HG03571 (cell line): ENCODE measurements at regions not wholly inside any gene's neighbourhood (a gene's known extent, or its start where the extent isn't known, plus 50 kb on each side); places are given as distances from the start of the nearest gene placed in this dataset.

Experiments used
- ATAC-seq: cut with Tn5 transposase; IDR thresholded peaks from one replicate; pipeline ENCODE4 v1.9.1; 2021; ENCODE audit not compliant: unreplicated experiment

- ATAC-seq, result no peak
Measured at GRCh38 chr12:42812086-42812485, 222.5 kb upstream of the PRICKLE1 start.

DNA sequence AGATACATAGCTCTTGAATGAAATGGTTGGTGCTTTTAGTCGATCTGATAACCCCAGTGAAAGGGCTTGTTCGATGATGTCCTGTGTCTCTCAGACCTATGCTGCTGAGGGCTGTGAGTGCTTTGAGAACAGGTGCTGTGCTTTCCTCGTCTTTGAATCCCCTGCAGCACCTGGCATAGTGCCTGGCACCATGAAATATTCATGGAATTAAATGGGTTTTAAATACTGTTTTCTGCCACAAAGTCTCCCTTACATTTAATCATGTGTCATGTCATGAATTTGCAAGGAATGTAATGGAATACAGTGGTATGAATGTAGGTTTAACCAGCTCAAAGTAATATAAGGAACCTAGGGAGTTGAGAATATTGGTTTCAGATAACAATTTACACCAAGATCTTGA lies 220.5 kb upstream of the PRICKLE1 start:
- no peak for ATAC-seq

DNA sequence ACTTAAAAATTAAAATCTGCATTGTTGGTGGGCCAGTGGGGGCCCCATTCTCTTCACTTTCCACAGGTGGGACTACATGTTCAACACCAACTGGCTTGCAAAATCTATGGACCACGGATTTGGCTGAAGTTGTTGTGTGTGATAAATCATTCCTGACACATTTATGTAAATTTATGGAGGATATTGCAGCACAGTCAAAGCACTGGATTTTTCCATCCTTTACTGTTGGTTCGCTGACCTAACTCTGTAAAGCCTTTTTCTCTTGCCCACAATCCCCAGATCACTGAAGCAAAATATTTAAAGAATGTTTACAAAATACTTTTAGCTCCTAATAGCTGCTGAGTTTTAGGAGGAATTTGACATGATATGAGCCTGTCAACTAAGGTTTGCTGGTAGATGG lies 219.7 kb upstream of the PRICKLE1 start:
- ATAC-seq, result no peak

DNA sequence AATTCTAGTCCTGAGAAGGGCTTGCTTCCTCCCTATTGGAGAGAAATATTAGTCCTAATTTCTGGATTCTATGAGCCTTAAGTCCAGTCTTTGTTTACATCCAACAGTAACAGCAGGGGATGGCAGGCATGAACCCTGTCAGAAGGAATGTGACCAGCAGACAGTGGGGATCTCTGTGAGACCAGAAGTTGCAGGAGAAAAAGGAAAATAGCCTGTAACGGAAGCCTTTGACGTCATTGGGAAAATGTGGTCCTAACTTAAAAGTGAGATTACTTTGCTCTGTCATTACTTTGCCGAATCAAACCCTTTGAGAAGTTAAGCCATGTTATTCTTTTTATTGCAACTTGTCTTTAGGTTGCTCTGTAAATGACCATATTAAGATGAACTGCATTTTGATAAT lies 218.2 kb upstream of the PRICKLE1 start:
- ATAC-seq, result no peak

DNA sequence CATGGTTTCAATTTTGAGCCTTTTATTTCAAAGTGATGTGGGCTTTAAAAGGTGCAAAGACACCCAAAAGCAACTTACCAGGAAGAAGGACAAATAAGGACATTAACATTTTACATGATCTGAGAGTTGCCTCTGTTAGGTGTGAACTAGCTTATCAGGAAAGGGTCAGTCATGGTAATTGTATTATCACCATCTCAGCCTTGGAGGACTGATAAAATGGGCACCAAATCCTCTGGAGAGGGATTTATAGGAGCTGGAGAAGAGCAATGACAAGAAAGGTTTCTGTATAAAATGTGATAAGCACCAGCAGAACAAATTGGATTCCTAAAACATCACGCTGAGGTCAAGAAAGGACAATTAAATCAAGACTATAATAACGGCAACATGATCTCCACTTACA lies 217.7 kb upstream of the PRICKLE1 start:
- ATAC-seq, result no peak

DNA sequence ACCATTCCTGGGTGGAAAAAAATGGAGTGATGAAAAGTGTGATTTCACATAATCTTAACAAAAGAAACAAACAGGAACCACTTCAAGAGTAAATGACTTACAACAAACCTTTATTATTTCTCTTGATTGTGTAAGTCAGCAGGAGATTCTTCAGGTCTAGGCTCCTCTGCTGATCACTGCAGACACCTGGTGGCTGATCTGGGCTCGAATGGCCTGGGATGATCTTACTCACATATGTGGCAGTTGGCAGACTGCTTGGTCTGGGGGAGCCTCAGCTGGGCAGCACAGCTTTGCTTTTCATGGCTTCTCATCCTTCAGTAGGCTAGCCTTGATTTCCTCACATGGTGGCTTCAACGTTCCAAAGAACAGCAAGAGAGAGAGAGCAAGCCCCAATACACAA lies 215.4 kb upstream of the PRICKLE1 start:
- no peak for ATAC-seq

GRCh38 chr12:42802785-42803189 lies 213.2 kb upstream of the PRICKLE1 start:
- ATAC-seq, result no peak

DNA sequence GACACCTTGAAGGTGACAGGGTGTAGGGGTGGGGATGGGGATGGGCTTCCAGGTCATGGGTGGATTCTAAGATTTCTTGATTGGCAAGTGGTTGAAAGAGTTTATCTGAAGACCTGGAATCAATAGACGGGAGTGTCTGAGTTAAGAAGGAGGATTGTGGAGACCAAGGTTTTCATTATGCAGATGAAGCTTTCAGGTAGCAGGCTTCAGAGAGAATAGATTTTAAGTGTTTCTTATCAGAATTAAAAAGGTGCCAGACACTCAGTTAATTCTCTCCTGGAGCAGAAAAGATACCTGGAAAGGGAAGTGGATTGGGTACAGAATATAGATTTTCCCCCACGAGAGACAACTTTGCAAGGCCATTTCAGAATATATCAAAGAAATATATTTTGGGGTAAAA lies 211.7 kb upstream of the PRICKLE1 start:
- ATAC-seq, result no peak

DNA sequence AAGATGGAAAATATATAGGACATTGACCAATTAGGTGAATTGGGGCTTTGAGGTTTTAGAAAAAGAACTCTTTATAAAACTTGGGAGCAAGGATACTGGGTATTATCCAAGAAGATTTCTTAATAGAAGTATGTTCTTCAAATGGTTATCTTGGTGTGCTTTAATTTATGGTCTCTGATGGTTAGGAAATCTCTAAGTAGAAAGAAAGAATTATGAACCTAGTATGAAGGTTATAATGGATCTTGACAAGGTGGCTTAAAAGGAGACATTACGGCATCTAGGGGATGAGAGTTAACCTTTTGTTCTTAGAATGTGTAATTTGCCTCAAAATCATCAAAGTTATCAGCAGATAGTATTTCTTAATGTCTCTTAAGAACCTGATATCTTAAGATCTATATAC lies 210.4 kb upstream of the PRICKLE1 start:
- no peak for ATAC-seq

GRCh38 chr12:42798811-42799438 lies 209.4 kb upstream of the PRICKLE1 start:
- ATAC-seq, result no peak

GRCh38 chr12:42794806-42795205 lies 205.3 kb upstream of the PRICKLE1 start:
- ATAC-seq, result no peak

- no peak for ATAC-seq
Measured at GRCh38 chr12:42793166-42793565, 203.6 kb upstream of the PRICKLE1 start.

DNA sequence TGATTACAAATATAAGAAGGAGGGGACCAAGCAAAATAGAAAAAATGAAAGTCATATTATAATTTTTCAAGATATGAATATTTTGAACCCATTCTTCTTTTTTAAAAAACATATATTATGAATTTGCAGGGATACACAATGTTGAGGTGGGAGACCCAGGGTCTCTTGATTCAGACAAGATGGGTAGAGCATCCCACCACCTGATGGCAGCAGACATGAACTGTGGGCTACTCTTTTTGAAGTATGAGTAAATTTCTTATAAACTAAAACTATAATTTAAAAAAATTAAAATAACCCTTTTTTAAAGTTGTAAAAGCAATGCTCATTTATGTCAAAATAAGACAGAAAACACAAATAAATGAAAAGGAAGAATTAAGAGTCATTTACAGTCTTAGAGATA lies 202.7 kb upstream of the PRICKLE1 start:
- ATAC-seq, result no peak

GRCh38 chr12:42791399-42791798 lies 201.9 kb upstream of the PRICKLE1 start:
- no peak for ATAC-seq

- no peak for ATAC-seq
Measured at GRCh38 chr12:42790761-42791151, 201.2 kb upstream of the PRICKLE1 start.

GRCh38 chr12:42789808-42790760 lies 200.5 kb upstream of the PRICKLE1 start:
- no peak for ATAC-seq

DNA sequence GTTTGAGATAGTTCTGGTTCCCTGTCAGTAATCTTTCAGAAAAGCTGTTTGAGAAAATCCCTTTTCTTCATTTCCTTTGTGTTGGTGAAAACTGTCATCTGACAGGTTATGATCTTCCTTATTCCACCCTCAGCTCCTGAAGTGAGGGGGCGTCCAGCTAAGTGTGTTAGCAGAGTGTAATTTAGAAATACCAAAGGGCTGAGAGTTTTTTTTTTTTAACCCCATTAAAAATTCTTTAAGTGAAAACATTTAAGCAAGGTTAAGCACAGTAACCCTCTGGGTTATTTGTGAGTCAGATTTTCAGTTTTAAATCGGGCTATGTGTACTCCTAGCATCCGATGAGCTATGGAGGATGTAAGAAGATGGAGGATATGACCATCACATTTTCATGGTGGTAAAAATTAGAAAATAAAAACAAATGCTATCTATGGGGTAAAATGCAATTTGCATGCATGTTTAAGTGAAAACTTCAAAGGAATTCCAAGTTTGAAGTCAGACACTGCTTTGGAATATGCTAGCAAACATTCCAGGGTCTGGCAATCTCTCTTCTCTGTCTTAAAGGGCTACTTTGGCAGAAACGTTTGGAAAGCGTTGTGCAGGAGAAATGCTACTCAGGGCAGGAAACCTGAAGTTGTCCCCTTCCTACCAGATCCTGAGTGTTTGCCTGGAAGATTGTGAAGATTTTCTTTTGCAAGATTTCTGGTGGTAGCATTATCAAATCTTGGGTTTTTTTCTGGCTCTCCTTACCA lies 197.0 kb upstream of the PRICKLE1 start:
- ATAC-seq, result no peak

GRCh38 chr12:42785944-42786343 lies 196.4 kb upstream of the PRICKLE1 start:
- no peak for ATAC-seq

DNA sequence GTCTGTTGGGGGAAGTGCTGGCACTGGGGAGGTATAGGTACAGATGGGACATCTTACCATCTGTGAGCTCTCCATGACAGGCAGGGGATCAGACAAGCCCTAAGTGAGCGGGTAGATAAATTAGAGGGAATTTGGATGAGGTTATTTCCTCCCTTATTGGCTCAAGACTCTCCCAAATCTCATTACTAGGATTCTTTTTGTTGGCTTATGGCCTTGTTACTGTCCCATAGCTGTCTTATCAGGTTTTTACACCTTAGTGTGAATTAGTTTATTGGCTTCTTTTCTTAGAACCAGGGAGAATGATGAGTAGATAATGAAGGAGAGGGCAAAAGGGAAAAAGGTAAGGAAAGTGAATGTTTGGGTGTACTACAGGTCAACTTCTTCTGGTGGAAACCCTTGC lies 191.1 kb upstream of the PRICKLE1 start:
- no peak for ATAC-seq

- ATAC-seq, result no peak
Measured at GRCh38 chr12:42779186-42779859, 189.8 kb upstream of the PRICKLE1 start.

DNA sequence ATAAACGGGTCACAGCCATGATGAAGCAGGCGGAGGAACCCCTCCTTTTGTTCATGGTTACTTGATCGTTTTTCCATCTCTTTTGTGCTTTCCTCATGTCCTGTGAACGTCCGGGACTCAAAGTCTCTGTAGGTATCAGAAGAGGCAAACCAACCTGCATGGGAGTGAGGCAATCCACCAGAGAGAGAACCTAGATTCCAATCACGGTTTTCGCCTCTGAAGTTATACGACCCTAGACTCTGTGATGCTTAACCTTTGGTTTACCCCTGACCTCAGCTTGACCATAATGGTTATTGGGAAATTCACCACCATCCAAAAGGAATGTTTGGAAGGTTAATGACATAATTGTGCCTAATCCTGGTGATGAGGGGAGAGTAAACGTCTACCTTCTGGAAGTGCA lies 186.8 kb upstream of the PRICKLE1 start:
- no peak for ATAC-seq
